ENCODE measurements at regions not wholly inside any gene's neighbourhood (a gene's known extent, or its start where the extent isn't known, plus 50 kb on each side); places are given as distances from the start of the nearest gene placed in this dataset.

DNA sequence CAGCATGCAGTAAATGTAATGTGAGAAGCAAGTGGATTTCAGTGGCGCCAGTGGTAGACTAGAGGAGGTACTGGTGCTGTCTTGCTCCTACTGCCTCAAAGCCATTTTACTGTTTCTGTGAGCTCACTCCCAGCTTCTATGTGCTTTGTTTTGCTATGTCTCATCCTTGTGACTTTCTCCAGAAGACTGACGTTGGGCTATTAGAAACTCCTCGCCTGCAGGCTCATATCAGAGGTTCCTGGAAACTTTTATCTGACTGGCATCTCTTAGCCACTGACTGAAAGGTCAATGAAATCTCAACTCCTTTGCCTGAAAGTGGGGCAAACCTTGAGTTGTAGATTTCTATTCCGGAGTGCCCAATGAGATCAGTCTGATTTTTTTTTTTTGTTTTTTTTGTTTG, 66.4 kb upstream of the SORCS1 start:
- H2BK15ac ChIP-seq (ENCODE audit: low read depth, low read length): no peak overlapping the region
- no peak overlapping the region for H3K23ac ChIP-seq (ENCODE audit: low read depth, low read length)
- no peaks in the 10 kb centered on the region for H4K20me1 ChIP-seq (ENCODE audit: insufficient read depth, low read length)
- H3K4me1 ChIP-seq (ENCODE audit: control insufficient read depth, insufficient read depth, low read length): no peaks in the 10 kb centered on the region
- BruUV-seq (replicated peaks): no TSS peak
- no peak for DNase-seq
- H3K56ac ChIP-seq (ENCODE audit: extremely low read depth, insufficient read depth, low read length): no peak overlapping the region
- H4K91ac ChIP-seq (ENCODE audit: insufficient read depth, low read depth, low read length): no peak overlapping the region
- in situ Hi-C loops (cut with MboI; ENCODE audit: low sequenced_read_pairs) (no loop called here), dilution Hi-C loops (cut with HindIII; ENCODE audit: low sequenced_read_pairs, unreplicated experiment) (no loop called here), intact Hi-C loops (cut with micrococcal nuclease) (no loop called here)
- H3K9me3 ChIP-seq (ENCODE audit: control insufficient read depth, insufficient read depth, low read length): peaks cover 13% of the 10 kb centered on the region
- no peaks in the 10 kb centered on the region for H3K9me1 ChIP-seq (ENCODE audit: insufficient read depth, low read length)
- ATAC-seq (ENCODE audit: low read depth): no peak
- no peak overlapping the region for H3K4me3 ChIP-seq (ENCODE audit: insufficient read depth, low read depth, low read length)
- no peak overlapping the region for H3K27ac ChIP-seq (ENCODE audit: insufficient read depth, low read length)
- H3K27me3 ChIP-seq (ENCODE audit: control insufficient read depth, insufficient read depth, low read length): no peaks in the 10 kb centered on the region
- H3K36me3 ChIP-seq (ENCODE audit: control insufficient read depth, insufficient read depth, low read length): no peaks in the 10 kb centered on the region
- no peak overlapping the region for H3K18ac ChIP-seq (ENCODE audit: low read depth, low read length)
- H3K9ac ChIP-seq (ENCODE audit: low read depth, low read length): no peak overlapping the region
- POLR2A ChIA-PET (ENCODE audit: unreplicated experiment): no interaction called here
- no peak overlapping the region for H2BK20ac ChIP-seq (ENCODE audit: low read depth, low read length)
- H3K4me2 ChIP-seq (ENCODE audit: low read depth, low read length): no peak overlapping the region
- no peaks in the 10 kb centered on the region for H3K79me1 ChIP-seq (ENCODE audit: low read depth in 1 of 2, low read length in 2 of 2)
- no peak overlapping the region for H3K4ac ChIP-seq (ENCODE audit: low read depth, low read length)
- H2AK5ac ChIP-seq (ENCODE audit: low read depth, low read length): no peak overlapping the region
- no peak for TF ChIP-seq BHLHE40 (IDR thresholded peaks at IDR 0.05; ENCODE audit: low read depth, low read length)
- no peak for TF ChIP-seq RCOR1 (IDR thresholded peaks at IDR 0.05; ENCODE audit: insufficient replicate concordance, low read length)
- TF ChIP-seq RFX5 (IDR thresholded peaks at IDR 0.05; ENCODE audit: low read depth, low read length): no peak
- TF ChIP-seq NFE2L2 (IDR thresholded peaks at IDR 0.05; ENCODE audit: low read depth, low read length): no peak
- TF ChIP-seq, protein P1, sequence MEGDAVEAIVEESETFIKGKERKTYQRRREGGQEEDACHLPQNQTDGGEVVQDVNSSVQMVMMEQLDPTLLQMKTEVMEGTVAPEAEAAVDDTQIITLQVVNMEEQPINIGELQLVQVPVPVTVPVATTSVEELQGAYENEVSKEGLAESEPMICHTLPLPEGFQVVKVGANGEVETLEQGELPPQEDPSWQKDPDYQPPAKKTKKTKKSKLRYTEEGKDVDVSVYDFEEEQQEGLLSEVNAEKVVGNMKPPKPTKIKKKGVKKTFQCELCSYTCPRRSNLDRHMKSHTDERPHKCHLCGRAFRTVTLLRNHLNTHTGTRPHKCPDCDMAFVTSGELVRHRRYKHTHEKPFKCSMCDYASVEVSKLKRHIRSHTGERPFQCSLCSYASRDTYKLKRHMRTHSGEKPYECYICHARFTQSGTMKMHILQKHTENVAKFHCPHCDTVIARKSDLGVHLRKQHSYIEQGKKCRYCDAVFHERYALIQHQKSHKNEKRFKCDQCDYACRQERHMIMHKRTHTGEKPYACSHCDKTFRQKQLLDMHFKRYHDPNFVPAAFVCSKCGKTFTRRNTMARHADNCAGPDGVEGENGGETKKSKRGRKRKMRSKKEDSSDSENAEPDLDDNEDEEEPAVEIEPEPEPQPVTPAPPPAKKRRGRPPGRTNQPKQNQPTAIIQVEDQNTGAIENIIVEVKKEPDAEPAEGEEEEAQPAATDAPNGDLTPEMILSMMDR (conservative IDR thresholded peaks at IDR 0.05; ENCODE audit: low read depth, low read length): no peak
- TF ChIP-seq POLR2A (IDR thresholded peaks at IDR 0.05; ENCODE audit: low read depth, low read length): no peak
- no peak for TF ChIP-seq RAD21 (IDR thresholded peaks at IDR 0.05; ENCODE audit: low read length)
- TF ChIP-seq SMC3 (IDR thresholded peaks at IDR 0.05; ENCODE audit: low read depth, low read length): no peak
- TF ChIP-seq, protein P2, sequence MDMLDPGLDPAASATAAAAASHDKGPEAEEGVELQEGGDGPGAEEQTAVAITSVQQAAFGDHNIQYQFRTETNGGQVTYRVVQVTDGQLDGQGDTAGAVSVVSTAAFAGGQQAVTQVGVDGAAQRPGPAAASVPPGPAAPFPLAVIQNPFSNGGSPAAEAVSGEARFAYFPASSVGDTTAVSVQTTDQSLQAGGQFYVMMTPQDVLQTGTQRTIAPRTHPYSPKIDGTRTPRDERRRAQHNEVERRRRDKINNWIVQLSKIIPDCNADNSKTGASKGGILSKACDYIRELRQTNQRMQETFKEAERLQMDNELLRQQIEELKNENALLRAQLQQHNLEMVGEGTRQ (IDR thresholded peaks at IDR 0.05; ENCODE audit: low read depth, low read length): no peak
- TF ChIP-seq MAZ (IDR thresholded peaks at IDR 0.05; ENCODE audit: borderline replicate concordance, low read depth, low read length): no peak
- TF ChIP-seq MXI1 (IDR thresholded peaks at IDR 0.05; ENCODE audit: borderline replicate concordance, low read depth, low read length): no peak
- TF ChIP-seq, protein P3, sequence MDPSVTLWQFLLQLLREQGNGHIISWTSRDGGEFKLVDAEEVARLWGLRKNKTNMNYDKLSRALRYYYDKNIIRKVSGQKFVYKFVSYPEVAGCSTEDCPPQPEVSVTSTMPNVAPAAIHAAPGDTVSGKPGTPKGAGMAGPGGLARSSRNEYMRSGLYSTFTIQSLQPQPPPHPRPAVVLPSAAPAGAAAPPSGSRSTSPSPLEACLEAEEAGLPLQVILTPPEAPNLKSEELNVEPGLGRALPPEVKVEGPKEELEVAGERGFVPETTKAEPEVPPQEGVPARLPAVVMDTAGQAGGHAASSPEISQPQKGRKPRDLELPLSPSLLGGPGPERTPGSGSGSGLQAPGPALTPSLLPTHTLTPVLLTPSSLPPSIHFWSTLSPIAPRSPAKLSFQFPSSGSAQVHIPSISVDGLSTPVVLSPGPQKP (IDR thresholded peaks at IDR 0.05; ENCODE audit: borderline replicate concordance, low read depth, low read length): no peak
- TF ChIP-seq MAFK (IDR thresholded peaks at IDR 0.05; ENCODE audit: low read depth, low read length): no peak
- TF ChIP-seq FOS (IDR thresholded peaks at IDR 0.05; ENCODE audit: low read depth, low read length): no peak
- no peak for TF ChIP-seq CEBPB (IDR thresholded peaks at IDR 0.05; ENCODE audit: low read depth, low read length)
- TF ChIP-seq CHD1 (IDR thresholded peaks at IDR 0.05; ENCODE audit: low read depth, low read length): no peak
- H4K5ac ChIP-seq (ENCODE audit: low read depth, low read length): no peak overlapping the region
- H2AK9ac ChIP-seq (replicated peaks; ENCODE audit: low read depth, low read length, poor library complexity): no peak overlapping the region
- H3K14ac ChIP-seq (replicated peaks; ENCODE audit: low read depth, low read length): no peak overlapping the region
- CTCF ChIA-PET: no interaction called here
- 10% methylated on average over 2 of the region's 4 CpGs; no CpG with 5 or more reads in 1 of the 2 experiments for WGBS, 2 experiments (ENCODE audit: extremely low coverage in 2 of 2, insufficient read length in 1 of 2)
- H2AFZ ChIP-seq (replicated peaks; ENCODE audit: low read length, poor library complexity): no peak overlapping the region
- H2BK5ac ChIP-seq (ENCODE audit: low read depth, low read length, poor library complexity, severe bottlenecking): no peak overlapping the region
- H4K8ac ChIP-seq (ENCODE audit: low read depth in 2 of 2, low read length in 2 of 2): no peak overlapping the region
- no peak overlapping the region for H2BK120ac ChIP-seq (ENCODE audit: low read depth, low read length)

All from IMR-90 (cell line).